ENCODE measurements at regions not wholly inside any gene's neighbourhood (a gene's known extent, or its start where the extent isn't known, plus 50 kb on each side); places are given as distances from the start of the nearest gene placed in this dataset.

DNA sequence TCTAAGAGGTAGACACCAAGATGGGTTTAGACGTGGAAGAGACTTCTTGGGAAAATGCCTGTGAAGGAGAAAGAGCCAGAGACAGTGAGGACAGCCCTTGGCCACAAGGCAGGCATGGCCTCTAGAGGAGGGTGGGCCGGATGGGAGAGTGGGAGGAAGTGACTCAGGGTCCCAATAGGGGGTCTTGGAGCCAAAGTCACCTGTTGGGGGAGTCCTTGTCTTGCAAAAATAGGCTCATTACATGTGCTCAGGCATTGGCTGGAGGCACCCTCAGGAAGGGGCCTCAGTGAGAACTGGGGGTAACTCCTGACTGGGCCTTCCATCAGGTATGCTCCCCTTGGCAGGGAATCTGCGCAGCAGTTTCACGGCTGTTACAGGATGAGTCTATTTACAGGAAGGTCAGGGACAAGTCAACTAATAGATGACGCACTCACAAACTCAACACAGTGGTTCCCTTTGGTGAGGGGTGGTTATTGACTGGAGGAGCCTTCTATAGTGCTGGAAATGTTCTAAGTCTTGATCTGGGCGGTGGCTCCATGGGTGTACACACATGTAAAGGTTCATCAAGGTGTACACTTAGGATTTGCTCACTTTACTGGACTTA is 259.6 kb downstream of the XXYLT1 start:
- TF ChIP-seq, protein P1, sequence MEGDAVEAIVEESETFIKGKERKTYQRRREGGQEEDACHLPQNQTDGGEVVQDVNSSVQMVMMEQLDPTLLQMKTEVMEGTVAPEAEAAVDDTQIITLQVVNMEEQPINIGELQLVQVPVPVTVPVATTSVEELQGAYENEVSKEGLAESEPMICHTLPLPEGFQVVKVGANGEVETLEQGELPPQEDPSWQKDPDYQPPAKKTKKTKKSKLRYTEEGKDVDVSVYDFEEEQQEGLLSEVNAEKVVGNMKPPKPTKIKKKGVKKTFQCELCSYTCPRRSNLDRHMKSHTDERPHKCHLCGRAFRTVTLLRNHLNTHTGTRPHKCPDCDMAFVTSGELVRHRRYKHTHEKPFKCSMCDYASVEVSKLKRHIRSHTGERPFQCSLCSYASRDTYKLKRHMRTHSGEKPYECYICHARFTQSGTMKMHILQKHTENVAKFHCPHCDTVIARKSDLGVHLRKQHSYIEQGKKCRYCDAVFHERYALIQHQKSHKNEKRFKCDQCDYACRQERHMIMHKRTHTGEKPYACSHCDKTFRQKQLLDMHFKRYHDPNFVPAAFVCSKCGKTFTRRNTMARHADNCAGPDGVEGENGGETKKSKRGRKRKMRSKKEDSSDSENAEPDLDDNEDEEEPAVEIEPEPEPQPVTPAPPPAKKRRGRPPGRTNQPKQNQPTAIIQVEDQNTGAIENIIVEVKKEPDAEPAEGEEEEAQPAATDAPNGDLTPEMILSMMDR (conservative IDR thresholded peaks at IDR 0.05; ENCODE audit: low read depth, low read length): no peak
- TF ChIP-seq POLR2A (IDR thresholded peaks at IDR 0.05; ENCODE audit: low read depth, low read length) (no peak), USF2 (IDR thresholded peaks at IDR 0.05; ENCODE audit: low read depth, low read length) (no peak), MAZ (IDR thresholded peaks at IDR 0.05; ENCODE audit: borderline replicate concordance, low read depth, low read length) (no peak), BHLHE40 (IDR thresholded peaks at IDR 0.05; ENCODE audit: low read depth, low read length) (no peak), CHD1 (IDR thresholded peaks at IDR 0.05; ENCODE audit: low read depth, low read length) (no peak), RFX5 (IDR thresholded peaks at IDR 0.05; ENCODE audit: low read depth, low read length) (no peak), FOS (IDR thresholded peaks at IDR 0.05; ENCODE audit: low read depth, low read length) (no peak), SMC3 (IDR thresholded peaks at IDR 0.05; ENCODE audit: low read depth, low read length) (no peak), CEBPB (IDR thresholded peaks at IDR 0.05; ENCODE audit: low read depth, low read length) (no peak), RCOR1 (IDR thresholded peaks at IDR 0.05; ENCODE audit: insufficient replicate concordance, low read length) (no peak), MXI1 (IDR thresholded peaks at IDR 0.05; ENCODE audit: borderline replicate concordance, low read depth, low read length) (no peak)

All from IMR-90 (cell line).